ENCODE measurements at regions not wholly inside any gene's neighbourhood (a gene's known extent, or its start where the extent isn't known, plus 50 kb on each side); places are given as distances from the start of the nearest gene placed in this dataset.

DNA sequence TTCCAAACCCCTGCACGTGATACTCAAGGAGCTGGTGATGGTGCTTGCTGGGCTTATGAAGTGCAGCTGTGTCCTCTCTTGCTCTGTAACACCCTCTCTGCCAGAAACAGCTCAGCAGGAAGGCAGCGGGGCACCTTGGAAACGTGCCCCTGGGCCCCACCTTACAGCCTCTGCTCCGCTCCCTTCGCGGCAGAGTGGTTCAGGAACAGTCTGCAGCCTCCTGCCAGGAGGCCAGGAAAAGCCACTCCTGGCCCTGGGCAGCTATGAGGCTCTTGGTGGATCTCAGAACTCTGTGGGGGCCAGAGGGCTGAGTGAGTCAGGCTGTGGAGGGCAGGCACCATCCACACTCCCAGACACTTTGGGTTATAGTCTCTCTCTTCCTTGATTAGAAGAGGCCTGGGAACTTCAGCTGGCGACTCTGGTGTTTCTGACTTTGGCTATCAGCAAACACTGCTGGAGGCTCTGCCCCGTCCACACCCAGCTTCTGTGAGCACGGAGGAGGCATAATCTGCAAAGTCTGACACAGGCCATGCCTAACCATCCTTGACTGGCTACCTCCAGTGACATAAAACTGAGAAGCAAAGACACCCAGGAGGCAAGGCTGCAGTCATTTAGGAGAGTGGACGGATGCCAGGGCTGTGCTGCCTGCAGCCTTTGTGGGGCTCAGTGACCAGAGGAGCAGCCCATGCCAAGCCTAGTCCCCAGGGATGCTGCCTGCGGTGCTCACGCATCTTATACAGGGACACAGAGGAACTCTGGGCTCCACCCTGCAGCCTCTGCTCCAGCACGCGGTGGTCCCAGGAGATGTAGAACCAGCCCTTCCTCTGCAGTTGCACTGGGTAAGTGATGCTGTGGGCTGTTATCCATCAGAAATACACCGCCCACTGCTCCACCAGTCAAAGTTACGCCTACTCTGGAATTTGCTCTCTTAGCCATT lies 65.3 kb downstream of the METRNL start:
- H3K4me3 ChIP-seq: no peak overlapping the region
- WGBS, 5 donors: 57 to 79% (median 60%) methylated on average over 11 to 16 of the region's 16 CpGs
- DNase-seq: peak in 1 of 2 donors; percentile 28
- peak overlapping the region in 1 of 5 donors; percentile 18 for H3K27ac ChIP-seq
- H3K9me3 ChIP-seq: peaks cover 0 to 6% (median 0%) of the 10 kb centered on the region in 4 donors
- intact Hi-C loops (cut with DNase I; ENCODE audit: low total_unique reads): no loop called here
- H3K4me1 ChIP-seq: no peaks in the 10 kb centered on the region
- H3K27me3 ChIP-seq: peaks cover 0 to 10% (median 0%) of the 10 kb centered on the region in 3 donors
- TF ChIP-seq POLR2AphosphoS5 (IDR thresholded peaks at IDR 0.05): no peak
- TF ChIP-seq, protein P1, sequence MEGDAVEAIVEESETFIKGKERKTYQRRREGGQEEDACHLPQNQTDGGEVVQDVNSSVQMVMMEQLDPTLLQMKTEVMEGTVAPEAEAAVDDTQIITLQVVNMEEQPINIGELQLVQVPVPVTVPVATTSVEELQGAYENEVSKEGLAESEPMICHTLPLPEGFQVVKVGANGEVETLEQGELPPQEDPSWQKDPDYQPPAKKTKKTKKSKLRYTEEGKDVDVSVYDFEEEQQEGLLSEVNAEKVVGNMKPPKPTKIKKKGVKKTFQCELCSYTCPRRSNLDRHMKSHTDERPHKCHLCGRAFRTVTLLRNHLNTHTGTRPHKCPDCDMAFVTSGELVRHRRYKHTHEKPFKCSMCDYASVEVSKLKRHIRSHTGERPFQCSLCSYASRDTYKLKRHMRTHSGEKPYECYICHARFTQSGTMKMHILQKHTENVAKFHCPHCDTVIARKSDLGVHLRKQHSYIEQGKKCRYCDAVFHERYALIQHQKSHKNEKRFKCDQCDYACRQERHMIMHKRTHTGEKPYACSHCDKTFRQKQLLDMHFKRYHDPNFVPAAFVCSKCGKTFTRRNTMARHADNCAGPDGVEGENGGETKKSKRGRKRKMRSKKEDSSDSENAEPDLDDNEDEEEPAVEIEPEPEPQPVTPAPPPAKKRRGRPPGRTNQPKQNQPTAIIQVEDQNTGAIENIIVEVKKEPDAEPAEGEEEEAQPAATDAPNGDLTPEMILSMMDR (IDR thresholded peaks at IDR 0.05): no peak
- TF ChIP-seq POLR2A (IDR thresholded peaks at IDR 0.05): no peak
- no peak for TF ChIP-seq EP300 (IDR thresholded peaks at IDR 0.05)
- no peaks in the 10 kb centered on the region for H3K36me3 ChIP-seq

- TF ChIP-seq EP300 (IDR thresholded peaks at IDR 0.05) (no peak), POLR2A (IDR thresholded peaks at IDR 0.05) (no peak), POLR2AphosphoS5 (IDR thresholded peaks at IDR 0.05) (no peak)
- TF ChIP-seq, protein P1 (IDR thresholded peaks at IDR 0.05): no peak
- Histone ChIP-seq H3K27me3 (peaks cover 0 to 10% (median 0%) of the 10 kb centered on the region in 3 donors), H3K4me3 (no peak overlapping the region), H3K27ac (no peak overlapping the region), H3K9me3 (peaks cover 0 to 6% (median 0%) of the 10 kb centered on the region in 4 donors), H3K36me3 (no peaks in the 10 kb centered on the region), H3K4me1 (no peaks in the 10 kb centered on the region)
- DNase-seq: no peak
- intact Hi-C loops (cut with DNase I; ENCODE audit: low total_unique reads): no loop called here
- 58 to 86% (median 61%) methylated on average over 5 of the region's 5 CpGs for WGBS, 5 donors
Measured at GRCh38 chr17:83145358-83145738, 65.9 kb downstream of the METRNL start.

- 87 to 91% (median 91%) methylated on average over 7 of the region's 7 CpGs for WGBS, 5 donors
- no peak for DNase-seq
- Histone ChIP-seq H3K27ac (no peak overlapping the region), H3K4me3 (no peak overlapping the region), H3K27me3 (peaks cover 0 to 10% (median 0%) of the 10 kb centered on the region in 3 donors), H3K36me3 (no peaks in the 10 kb centered on the region), H3K9me3 (peaks cover 0 to 6% (median 0%) of the 10 kb centered on the region in 4 donors), H3K4me1 (no peaks in the 10 kb centered on the region)
- intact Hi-C loops (cut with DNase I; ENCODE audit: low total_unique reads): no loop called here
- TF ChIP-seq EP300 (IDR thresholded peaks at IDR 0.05) (no peak), POLR2AphosphoS5 (IDR thresholded peaks at IDR 0.05) (no peak), POLR2A (IDR thresholded peaks at IDR 0.05) (no peak)
- TF ChIP-seq, protein P1 (IDR thresholded peaks at IDR 0.05): no peak
Measured at GRCh38 chr17:83145831-83146230, 66.4 kb downstream of the METRNL start.

- peaks cover 0 to 10% (median 0%) of the 10 kb centered on the region in 3 donors for H3K27me3 ChIP-seq
- H3K4me3 ChIP-seq: no peak overlapping the region
- no peak for TF ChIP-seq EP300 (IDR thresholded peaks at IDR 0.05)
- no peak for TF ChIP-seq POLR2AphosphoS5 (IDR thresholded peaks at IDR 0.05)
- no peak for TF ChIP-seq POLR2A (IDR thresholded peaks at IDR 0.05)
- TF ChIP-seq, protein P1 (IDR thresholded peaks at IDR 0.05): no peak
- peaks cover 0 to 2% (median 0%) of the 10 kb centered on the region in 4 donors for H3K4me1 ChIP-seq
- 79 to 87% (median 84%) methylated on average over 4 of the region's 4 CpGs for WGBS, 5 donors
- peaks cover 0 to 6% (median 0%) of the 10 kb centered on the region in 4 donors for H3K9me3 ChIP-seq
- no peak for DNase-seq
- H3K27ac ChIP-seq: no peak overlapping the region
- H3K36me3 ChIP-seq: no peaks in the 10 kb centered on the region
- intact Hi-C loops (cut with DNase I; ENCODE audit: low total_unique reads): no loop called here
Measured at GRCh38 chr17:83146347-83146746, 66.9 kb downstream of the METRNL start.

Measured in stomach (tissue), 8 donors.